ENCODE measurements at regions not wholly inside any gene's neighbourhood (a gene's known extent, or its start where the extent isn't known, plus 50 kb on each side); places are given as distances from the start of the nearest gene placed in this dataset.
"Not testable (repeated sequence)": the region's sequence is repeated elsewhere in the genome, so short reads cannot be mapped to it uniquely, and the experiment has no call there.

- H3K27me3 ChIP-seq (replicated peaks; ENCODE audit: insufficient read depth), result no peaks in the 10 kb centered on the region
- no peak overlapping the region for H3K27ac ChIP-seq
- no peak overlapping the region for H3K4me3 ChIP-seq
- H3K9me3 ChIP-seq, result no peaks in the 10 kb centered on the region
- DNase-seq (ENCODE audit: low spot score), result no peak
- ATAC-seq (ENCODE audit: insufficient number of reproducible peaks, low FRiP score, low read depth), result no peak
- no peaks in the 10 kb centered on the region for H3K36me3 ChIP-seq
- no peaks in the 10 kb centered on the region for H3K4me1 ChIP-seq (ENCODE audit: control insufficient read depth in 1 of 2, low read depth in 2 of 2)
- TF ChIP-seq CTCF (IDR thresholded peaks at IDR 0.05), result no peak
Measured at GRCh38 chr1:14265495-14265894, 333.0 kb upstream of the KAZN start.

GRCh38 chr1:14267991-14268390, 330.5 kb upstream of the KAZN start:
- Histone ChIP-seq H3K27me3 (replicated peaks; ENCODE audit: insufficient read depth) (no peaks in the 10 kb centered on the region), H3K9me3 (peaks cover 3% of the 10 kb centered on the region), H3K36me3 (no peaks in the 10 kb centered on the region), H3K4me1 (ENCODE audit: control insufficient read depth in 1 of 2, low read depth in 2 of 2) (no peaks in the 10 kb centered on the region), H3K27ac (no peak overlapping the region), H3K4me3 (no peak overlapping the region)
- no peak for DNase-seq (ENCODE audit: low spot score)
- no peak for TF ChIP-seq CTCF (IDR thresholded peaks at IDR 0.05)
- no peak for ATAC-seq (ENCODE audit: insufficient number of reproducible peaks, low FRiP score, low read depth)

DNA sequence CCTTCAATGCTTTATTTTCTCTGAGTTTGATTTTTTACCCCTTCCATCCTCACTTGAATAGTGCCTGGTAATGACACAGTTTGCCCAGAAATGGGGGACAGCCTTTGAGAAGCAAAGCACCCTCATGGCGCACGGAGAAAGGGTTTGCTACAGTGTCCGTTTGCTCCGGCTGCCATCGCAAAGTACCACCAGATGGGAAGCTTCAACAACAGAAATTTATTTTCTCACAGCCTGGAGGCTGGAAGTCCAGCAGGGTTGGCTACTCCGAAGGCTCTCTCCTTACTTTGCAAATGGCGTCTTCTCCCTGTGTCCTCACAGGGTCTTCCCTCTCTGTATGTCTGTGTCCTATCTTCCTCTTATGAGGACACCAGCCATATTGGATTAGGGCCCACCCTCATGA, 327.7 kb upstream of the KAZN start:
- no peak overlapping the region for H3K4me3 ChIP-seq
- H3K4me1 ChIP-seq (ENCODE audit: control insufficient read depth in 1 of 2, low read depth in 2 of 2), result no peaks in the 10 kb centered on the region
- DNase-seq (ENCODE audit: low spot score) (no peak), ATAC-seq (ENCODE audit: insufficient number of reproducible peaks, low FRiP score, low read depth) (no peak)
- peaks cover 3% of the 10 kb centered on the region for H3K9me3 ChIP-seq
- H3K27ac ChIP-seq, result no peak overlapping the region
- no peaks in the 10 kb centered on the region for H3K36me3 ChIP-seq
- TF ChIP-seq CTCF (IDR thresholded peaks at IDR 0.05), result no peak
- no peaks in the 10 kb centered on the region for H3K27me3 ChIP-seq (replicated peaks; ENCODE audit: insufficient read depth)

- Histone ChIP-seq H3K27ac (no peak overlapping the region), H3K27me3 (replicated peaks; ENCODE audit: insufficient read depth) (no peaks in the 10 kb centered on the region), H3K4me3 (no peak overlapping the region), H3K36me3 (no peaks in the 10 kb centered on the region), H3K4me1 (ENCODE audit: control insufficient read depth in 1 of 2, low read depth in 2 of 2) (no peaks in the 10 kb centered on the region), H3K9me3 (peaks cover 3% of the 10 kb centered on the region)
- ATAC-seq (ENCODE audit: insufficient number of reproducible peaks, low FRiP score, low read depth), result no peak
- no peak for TF ChIP-seq CTCF (IDR thresholded peaks at IDR 0.05)
- DNase-seq (ENCODE audit: low spot score), result no peak
Measured at GRCh38 chr1:14273811-14274210, 324.7 kb upstream of the KAZN start.

GRCh38 chr1:14279891-14280290, 318.6 kb upstream of the KAZN start:
- not testable (repeated sequence) for H3K4me1 ChIP-seq (ENCODE audit: control insufficient read depth in 1 of 2, low read depth in 2 of 2); ATAC-seq (ENCODE audit: insufficient number of reproducible peaks, low FRiP score, low read depth); H3K9me3 ChIP-seq; H3K27me3 ChIP-seq (replicated peaks; ENCODE audit: insufficient read depth); DNase-seq (ENCODE audit: low spot score); H3K27ac ChIP-seq; H3K36me3 ChIP-seq; H3K4me3 ChIP-seq

- no peaks in the 10 kb centered on the region for H3K27me3 ChIP-seq (replicated peaks; ENCODE audit: insufficient read depth)
- no peak overlapping the region for H3K27ac ChIP-seq
- DNase-seq (ENCODE audit: low spot score), result no peak
- H3K4me1 ChIP-seq (ENCODE audit: control insufficient read depth in 1 of 2, low read depth in 2 of 2), result no peaks in the 10 kb centered on the region
- H3K9me3 ChIP-seq, result no peaks in the 10 kb centered on the region
- no peak for ATAC-seq (ENCODE audit: insufficient number of reproducible peaks, low FRiP score, low read depth)
- no peak overlapping the region for H3K4me3 ChIP-seq
- H3K36me3 ChIP-seq, result no peaks in the 10 kb centered on the region
- TF ChIP-seq CTCF (IDR thresholded peaks at IDR 0.05), result no peak
Measured at GRCh38 chr1:14280909-14281308, 317.6 kb upstream of the KAZN start.
